Gastrocnemius medialis (tissue), 4 donors: ENCODE measurements at regions not wholly inside any gene's neighbourhood (a gene's known extent, or its start where the extent isn't known, plus 50 kb on each side); places are given as distances from the start of the nearest gene placed in this dataset.

Source experiments
- CTCF ChIP-seq, 5 experiments: fragments of 450-650 bp in 3 of 5; fragments of 200-600 bp in 2 of 5; sonication (generic) in 2 of 5; IDR thresholded peaks in 4 of 5; conservative IDR thresholded peaks in 1 of 5; 1 replicate in 4 of 5; 2 replicates in 1 of 5; pipeline ENCODE4 v1.5.1; 2016 to 2019; ENCODE audit warnings: antibody characterized with exemption in 5 of 5, mild to moderate bottlenecking in 3 of 5, moderate library complexity in 3 of 5
- POLR2A ChIP-seq, 2 donors: fragments of 450-650 bp; IDR thresholded peaks; one replicate each; pipeline ENCODE4 v1.6.1; 2017; ENCODE audit warnings: antibody characterized with exemption in 2 of 2, mild to moderate bottlenecking in 2 of 2, moderate library complexity in 2 of 2

GRCh38 chr6:23320471-23321015, 751.2 kb downstream of the HDGFL1 start:
- TF ChIP-seq CTCF (IDR thresholded peaks at IDR 0.05 in 4 of 5, conservative IDR thresholded peaks at IDR 0.05 in 1 of 5) (no peak), POLR2A (IDR thresholded peaks at IDR 0.05) (no peak)
